ENCODE measurements at regions not wholly inside any gene's neighbourhood (a gene's known extent, or its start where the extent isn't known, plus 50 kb on each side); places are given as distances from the start of the nearest gene placed in this dataset.

DNA sequence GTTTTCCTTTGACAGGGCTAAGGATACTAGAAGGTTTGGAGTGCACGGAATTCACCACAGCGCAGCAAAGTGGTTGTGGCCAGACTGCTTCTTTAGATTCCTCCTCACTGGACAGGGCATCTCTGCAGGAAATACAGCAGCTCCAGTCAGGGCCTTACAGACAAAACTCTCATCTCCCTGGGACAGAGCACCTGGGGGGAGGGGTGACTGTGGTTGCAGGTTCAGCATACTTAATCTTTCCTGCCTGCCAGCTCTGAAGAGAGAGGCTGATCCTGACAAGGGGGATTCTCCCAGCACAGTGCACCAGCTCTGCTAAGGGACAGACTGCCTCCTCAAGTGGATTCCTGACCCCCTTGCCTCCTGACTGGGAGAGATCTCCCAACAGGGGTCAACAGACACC, 1257.9 kb downstream of the NXPH1 start:
- no peaks in the 10 kb centered on the region for H3K9me3 ChIP-seq (ENCODE audit: control insufficient read depth, insufficient read depth, low read depth, low read length)
- TF ChIP-seq ZNF521 (tag by site-specific recombination; IDR thresholded peaks at IDR 0.05) = no peak
- no peak for TF ChIP-seq ZBTB8A (tag by site-specific recombination; IDR thresholded peaks at IDR 0.05)
- no peak for TF ChIP-seq WT1 (tag by site-specific recombination; IDR thresholded peaks at IDR 0.05)
- TF ChIP-seq, protein P1, sequence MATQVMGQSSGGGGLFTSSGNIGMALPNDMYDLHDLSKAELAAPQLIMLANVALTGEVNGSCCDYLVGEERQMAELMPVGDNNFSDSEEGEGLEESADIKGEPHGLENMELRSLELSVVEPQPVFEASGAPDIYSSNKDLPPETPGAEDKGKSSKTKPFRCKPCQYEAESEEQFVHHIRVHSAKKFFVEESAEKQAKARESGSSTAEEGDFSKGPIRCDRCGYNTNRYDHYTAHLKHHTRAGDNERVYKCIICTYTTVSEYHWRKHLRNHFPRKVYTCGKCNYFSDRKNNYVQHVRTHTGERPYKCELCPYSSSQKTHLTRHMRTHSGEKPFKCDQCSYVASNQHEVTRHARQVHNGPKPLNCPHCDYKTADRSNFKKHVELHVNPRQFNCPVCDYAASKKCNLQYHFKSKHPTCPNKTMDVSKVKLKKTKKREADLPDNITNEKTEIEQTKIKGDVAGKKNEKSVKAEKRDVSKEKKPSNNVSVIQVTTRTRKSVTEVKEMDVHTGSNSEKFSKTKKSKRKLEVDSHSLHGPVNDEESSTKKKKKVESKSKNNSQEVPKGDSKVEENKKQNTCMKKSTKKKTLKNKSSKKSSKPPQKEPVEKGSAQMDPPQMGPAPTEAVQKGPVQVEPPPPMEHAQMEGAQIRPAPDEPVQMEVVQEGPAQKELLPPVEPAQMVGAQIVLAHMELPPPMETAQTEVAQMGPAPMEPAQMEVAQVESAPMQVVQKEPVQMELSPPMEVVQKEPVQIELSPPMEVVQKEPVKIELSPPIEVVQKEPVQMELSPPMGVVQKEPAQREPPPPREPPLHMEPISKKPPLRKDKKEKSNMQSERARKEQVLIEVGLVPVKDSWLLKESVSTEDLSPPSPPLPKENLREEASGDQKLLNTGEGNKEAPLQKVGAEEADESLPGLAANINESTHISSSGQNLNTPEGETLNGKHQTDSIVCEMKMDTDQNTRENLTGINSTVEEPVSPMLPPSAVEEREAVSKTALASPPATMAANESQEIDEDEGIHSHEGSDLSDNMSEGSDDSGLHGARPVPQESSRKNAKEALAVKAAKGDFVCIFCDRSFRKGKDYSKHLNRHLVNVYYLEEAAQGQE (tag by site-specific recombination; IDR thresholded peaks at IDR 0.05) = no peak
- TF ChIP-seq KLF9 (tag by site-specific recombination; IDR thresholded peaks at IDR 0.05; ENCODE audit: low read depth) = no peak
- no peak overlapping the region for H3K4me3 ChIP-seq (ENCODE audit: low read depth, low read length)
- POLR2A ChIA-PET = no interaction called here
- CTCF ChIA-PET = no interaction called here
- H3K36me3 ChIP-seq (ENCODE audit: control insufficient read depth in 2 of 2, insufficient read depth in 1 of 2, low read length in 2 of 2) = no peaks in the 10 kb centered on the region
- H3K4me1 ChIP-seq (ENCODE audit: control insufficient read depth, insufficient read depth, low read length) = no peaks in the 10 kb centered on the region
- no peak overlapping the region for H3K27ac ChIP-seq (ENCODE audit: extremely low read depth, low read depth, low read length)

DNA sequence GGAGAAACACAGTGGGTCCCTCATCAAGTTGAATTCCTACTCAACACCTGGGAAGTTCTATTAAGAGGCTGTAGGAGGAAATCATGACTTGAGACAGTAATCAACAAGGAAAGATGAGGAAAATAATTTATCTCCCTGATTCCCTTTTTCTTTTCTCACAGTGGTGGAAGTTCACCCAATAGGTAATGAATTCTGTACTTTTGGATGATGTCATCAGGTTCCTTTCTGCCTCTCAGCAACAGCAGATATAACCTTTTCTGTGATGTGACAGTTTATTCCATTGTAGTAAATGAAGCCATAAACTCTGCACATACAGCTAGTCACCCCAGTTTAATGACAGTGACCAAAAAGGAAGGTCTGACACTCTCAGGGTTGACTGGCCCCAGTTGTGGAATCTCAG, 1265.0 kb downstream of the NXPH1 start:
- no peak for TF ChIP-seq ZNF707 (tag by site-specific recombination; IDR thresholded peaks at IDR 0.05)
- no peak for TF ChIP-seq ZNF571 (tag by site-specific recombination; IDR thresholded peaks at IDR 0.05)
- no peak for TF ChIP-seq ZFP37 (tag by site-specific recombination; IDR thresholded peaks at IDR 0.05)
- no peak overlapping the region for H3K4me3 ChIP-seq (ENCODE audit: low read depth, low read length)
- no peaks in the 10 kb centered on the region for H3K9me3 ChIP-seq (ENCODE audit: control insufficient read depth, insufficient read depth, low read depth, low read length)
- POLR2A ChIA-PET = no interaction called here
- H3K27ac ChIP-seq (ENCODE audit: extremely low read depth, low read depth, low read length) = no peak overlapping the region
- no peaks in the 10 kb centered on the region for H3K36me3 ChIP-seq (ENCODE audit: control insufficient read depth in 2 of 2, insufficient read depth in 1 of 2, low read length in 2 of 2)
- CTCF ChIA-PET = interaction anchor here (0.5 kb wide), 1 partner anchor 714 kb away, joined by 3 read pairs; no protein-coding TSS in a partner anchor
- H3K4me1 ChIP-seq (ENCODE audit: control insufficient read depth, insufficient read depth, low read length) = no peaks in the 10 kb centered on the region

DNA sequence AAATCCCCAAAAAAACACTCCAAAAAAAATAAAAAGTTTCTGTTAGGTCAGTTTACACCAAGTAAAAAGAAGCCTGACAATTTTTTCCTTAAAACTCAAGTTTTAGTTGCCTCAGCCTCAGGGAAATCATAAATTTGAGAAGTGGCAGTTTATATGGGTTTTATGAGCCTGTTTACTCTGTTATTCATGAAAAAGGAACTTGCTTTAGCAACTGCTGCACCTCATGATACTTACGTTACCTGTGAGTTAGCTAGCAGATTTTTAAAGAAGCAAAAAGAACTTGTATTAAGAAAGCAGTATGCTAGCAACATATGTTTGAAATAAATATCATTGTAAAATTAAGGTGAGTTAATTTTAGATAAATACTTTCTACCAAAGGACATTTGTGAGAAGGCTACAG, 1264.5 kb upstream of the PHF14 start:
- H3K4me1 ChIP-seq (ENCODE audit: control insufficient read depth, insufficient read depth, low read length) = no peaks in the 10 kb centered on the region
- no peak for TF ChIP-seq ZFP3 (tag by site-specific recombination; IDR thresholded peaks at IDR 0.05; ENCODE audit: low read depth)
- TF ChIP-seq ZBTB20 (tag by site-specific recombination; IDR thresholded peaks at IDR 0.05) = no peak
- TF ChIP-seq, protein P2, sequence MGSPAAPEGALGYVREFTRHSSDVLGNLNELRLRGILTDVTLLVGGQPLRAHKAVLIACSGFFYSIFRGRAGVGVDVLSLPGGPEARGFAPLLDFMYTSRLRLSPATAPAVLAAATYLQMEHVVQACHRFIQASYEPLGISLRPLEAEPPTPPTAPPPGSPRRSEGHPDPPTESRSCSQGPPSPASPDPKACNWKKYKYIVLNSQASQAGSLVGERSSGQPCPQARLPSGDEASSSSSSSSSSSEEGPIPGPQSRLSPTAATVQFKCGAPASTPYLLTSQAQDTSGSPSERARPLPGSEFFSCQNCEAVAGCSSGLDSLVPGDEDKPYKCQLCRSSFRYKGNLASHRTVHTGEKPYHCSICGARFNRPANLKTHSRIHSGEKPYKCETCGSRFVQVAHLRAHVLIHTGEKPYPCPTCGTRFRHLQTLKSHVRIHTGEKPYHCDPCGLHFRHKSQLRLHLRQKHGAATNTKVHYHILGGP (tag by site-specific recombination; IDR thresholded peaks at IDR 0.05) = no peak
- TF ChIP-seq ZNF560 (tag by site-specific recombination; IDR thresholded peaks at IDR 0.05; ENCODE audit: borderline replicate concordance) = no peak
- TF ChIP-seq ZFP37 (tag by site-specific recombination; IDR thresholded peaks at IDR 0.05) = no peak
- H3K36me3 ChIP-seq (ENCODE audit: control insufficient read depth in 2 of 2, insufficient read depth in 1 of 2, low read length in 2 of 2) = no peaks in the 10 kb centered on the region
- CTCF ChIA-PET = no interaction called here
- H3K9me3 ChIP-seq (ENCODE audit: control insufficient read depth, insufficient read depth, low read depth, low read length) = no peaks in the 10 kb centered on the region
- no peak overlapping the region for H3K27ac ChIP-seq (ENCODE audit: extremely low read depth, low read depth, low read length)
- POLR2A ChIA-PET = no interaction called here
- H3K4me3 ChIP-seq (ENCODE audit: low read depth, low read length) = no peak overlapping the region

DNA sequence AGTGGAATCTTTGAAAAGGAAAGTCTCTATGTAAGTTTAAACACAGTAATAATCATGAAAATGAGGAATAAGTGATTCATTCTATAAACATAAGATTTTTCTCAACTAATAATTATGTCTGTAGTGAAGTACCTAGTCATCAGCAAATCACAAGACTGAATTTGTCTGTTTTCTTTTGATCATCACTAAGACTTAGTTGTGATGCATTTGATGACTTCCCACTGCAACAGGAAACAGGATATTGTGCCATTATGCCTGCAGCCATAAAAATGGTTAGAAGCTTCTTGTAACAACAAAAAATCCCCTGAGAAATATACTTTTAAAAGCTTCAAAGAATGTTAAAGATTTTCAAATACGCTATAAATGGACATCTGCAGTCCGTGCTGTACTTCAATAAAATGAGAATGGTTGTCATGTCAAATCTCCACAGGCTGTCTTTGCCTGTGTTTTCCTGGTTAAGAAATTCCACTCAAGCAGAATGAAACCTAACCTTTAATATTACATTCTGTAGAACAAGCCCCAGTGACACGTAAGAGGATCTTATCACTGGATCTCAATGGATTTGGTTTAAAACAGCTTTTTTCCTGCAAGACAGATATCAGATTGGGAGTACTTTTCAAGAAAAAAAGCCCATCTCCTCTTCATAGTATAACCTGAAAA, 1262.3 kb upstream of the PHF14 start:
- no peak overlapping the region for H3K4me3 ChIP-seq (ENCODE audit: low read depth, low read length)
- no peak overlapping the region for H3K27ac ChIP-seq (ENCODE audit: extremely low read depth, low read depth, low read length)
- no peaks in the 10 kb centered on the region for H3K36me3 ChIP-seq (ENCODE audit: control insufficient read depth in 2 of 2, insufficient read depth in 1 of 2, low read length in 2 of 2)
- CTCF ChIA-PET = no interaction called here
- H3K4me1 ChIP-seq (ENCODE audit: control insufficient read depth, insufficient read depth, low read length) = no peaks in the 10 kb centered on the region
- TF ChIP-seq EGR2 (tag by site-specific recombination; IDR thresholded peaks at IDR 0.05; ENCODE audit: low read depth) (no peak), ZNF2 (tag by site-specific recombination; IDR thresholded peaks at IDR 0.05) (no peak), YY2 (tag by site-specific recombination; IDR thresholded peaks at IDR 0.05) (no peak), ZIC2 (tag by site-specific recombination; IDR thresholded peaks at IDR 0.05) (no peak), KLF9 (tag by site-specific recombination; IDR thresholded peaks at IDR 0.05; ENCODE audit: low read depth) (no peak), ZNF791 (tag by site-specific recombination; IDR thresholded peaks at IDR 0.05) (no peak)
- TF ChIP-seq, protein P3, sequence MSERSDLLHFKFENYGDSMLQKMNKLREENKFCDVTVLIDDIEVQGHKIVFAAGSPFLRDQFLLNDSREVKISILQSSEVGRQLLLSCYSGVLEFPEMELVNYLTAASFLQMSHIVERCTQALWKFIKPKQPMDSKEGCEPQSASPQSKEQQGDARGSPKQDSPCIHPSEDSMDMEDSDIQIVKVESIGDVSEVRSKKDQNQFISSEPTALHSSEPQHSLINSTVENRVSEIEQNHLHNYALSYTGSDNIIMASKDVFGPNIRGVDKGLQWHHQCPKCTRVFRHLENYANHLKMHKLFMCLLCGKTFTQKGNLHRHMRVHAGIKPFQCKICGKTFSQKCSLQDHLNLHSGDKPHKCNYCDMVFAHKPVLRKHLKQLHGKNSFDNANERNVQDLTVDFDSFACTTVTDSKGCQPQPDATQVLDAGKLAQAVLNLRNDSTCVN (tag by site-specific recombination; optimal IDR thresholded peaks at IDR 0.05) = no peak
- TF ChIP-seq, protein P4, sequence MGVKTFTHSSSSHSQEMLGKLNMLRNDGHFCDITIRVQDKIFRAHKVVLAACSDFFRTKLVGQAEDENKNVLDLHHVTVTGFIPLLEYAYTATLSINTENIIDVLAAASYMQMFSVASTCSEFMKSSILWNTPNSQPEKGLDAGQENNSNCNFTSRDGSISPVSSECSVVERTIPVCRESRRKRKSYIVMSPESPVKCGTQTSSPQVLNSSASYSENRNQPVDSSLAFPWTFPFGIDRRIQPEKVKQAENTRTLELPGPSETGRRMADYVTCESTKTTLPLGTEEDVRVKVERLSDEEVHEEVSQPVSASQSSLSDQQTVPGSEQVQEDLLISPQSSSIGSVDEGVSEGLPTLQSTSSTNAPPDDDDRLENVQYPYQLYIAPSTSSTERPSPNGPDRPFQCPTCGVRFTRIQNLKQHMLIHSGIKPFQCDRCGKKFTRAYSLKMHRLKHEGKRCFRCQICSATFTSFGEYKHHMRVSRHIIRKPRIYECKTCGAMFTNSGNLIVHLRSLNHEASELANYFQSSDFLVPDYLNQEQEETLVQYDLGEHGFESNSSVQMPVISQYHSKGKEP (tag by site-specific recombination; IDR thresholded peaks at IDR 0.05) = no peak
- H3K9me3 ChIP-seq (ENCODE audit: control insufficient read depth, insufficient read depth, low read depth, low read length) = no peaks in the 10 kb centered on the region
- POLR2A ChIA-PET = no interaction called here

All from HEK293 (cell line).